ENCODE measurements at regions not wholly inside any gene's neighbourhood (a gene's known extent, or its start where the extent isn't known, plus 50 kb on each side); places are given as distances from the start of the nearest gene placed in this dataset.
"Not testable (repeated sequence)": the region's sequence is repeated elsewhere in the genome, so short reads cannot be mapped to it uniquely, and the experiment has no call there.

DNA sequence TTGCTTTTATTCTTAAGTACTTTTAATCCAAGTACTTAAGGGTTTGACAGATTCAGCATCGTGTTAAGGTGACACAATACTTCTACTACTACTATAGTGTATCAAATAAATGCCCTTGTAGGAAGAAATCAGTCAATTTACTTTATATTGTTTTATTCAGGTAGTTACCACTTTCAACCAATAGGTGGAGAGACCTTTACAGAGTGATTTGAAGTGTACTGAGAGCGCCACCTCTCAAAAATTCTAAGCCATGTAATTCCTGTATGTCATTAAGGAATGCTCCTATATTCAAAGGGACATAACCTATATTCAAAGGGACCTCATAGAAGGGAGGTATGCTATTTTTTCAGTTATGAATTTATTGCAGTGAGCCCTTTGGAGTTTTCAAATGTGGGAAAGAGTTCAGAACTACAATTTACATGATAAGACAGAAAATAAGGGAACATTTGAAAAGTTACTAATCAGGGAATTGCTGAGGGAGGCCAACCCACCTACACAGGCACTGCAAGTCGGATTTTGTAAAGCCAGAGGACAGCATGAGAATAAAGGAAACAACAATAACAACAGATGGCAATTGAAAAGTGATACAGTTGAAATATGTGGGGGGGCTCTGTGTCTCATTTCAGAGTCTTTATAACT lies 955.6 kb downstream of the TBC1D32 start:
- no peak overlapping the region for H3K27ac ChIP-seq
- DNase-seq (ENCODE audit: low spot score), result peak; percentile 26
- TF ChIP-seq, protein P1, sequence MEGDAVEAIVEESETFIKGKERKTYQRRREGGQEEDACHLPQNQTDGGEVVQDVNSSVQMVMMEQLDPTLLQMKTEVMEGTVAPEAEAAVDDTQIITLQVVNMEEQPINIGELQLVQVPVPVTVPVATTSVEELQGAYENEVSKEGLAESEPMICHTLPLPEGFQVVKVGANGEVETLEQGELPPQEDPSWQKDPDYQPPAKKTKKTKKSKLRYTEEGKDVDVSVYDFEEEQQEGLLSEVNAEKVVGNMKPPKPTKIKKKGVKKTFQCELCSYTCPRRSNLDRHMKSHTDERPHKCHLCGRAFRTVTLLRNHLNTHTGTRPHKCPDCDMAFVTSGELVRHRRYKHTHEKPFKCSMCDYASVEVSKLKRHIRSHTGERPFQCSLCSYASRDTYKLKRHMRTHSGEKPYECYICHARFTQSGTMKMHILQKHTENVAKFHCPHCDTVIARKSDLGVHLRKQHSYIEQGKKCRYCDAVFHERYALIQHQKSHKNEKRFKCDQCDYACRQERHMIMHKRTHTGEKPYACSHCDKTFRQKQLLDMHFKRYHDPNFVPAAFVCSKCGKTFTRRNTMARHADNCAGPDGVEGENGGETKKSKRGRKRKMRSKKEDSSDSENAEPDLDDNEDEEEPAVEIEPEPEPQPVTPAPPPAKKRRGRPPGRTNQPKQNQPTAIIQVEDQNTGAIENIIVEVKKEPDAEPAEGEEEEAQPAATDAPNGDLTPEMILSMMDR (conservative IDR thresholded peaks at IDR 0.05; ENCODE audit: low read depth), result peak; percentile 53
- ChIA-PET CTCF (no interaction called here), POLR2A (ENCODE audit: low non-redundant PET) (no interaction called here)

DNA sequence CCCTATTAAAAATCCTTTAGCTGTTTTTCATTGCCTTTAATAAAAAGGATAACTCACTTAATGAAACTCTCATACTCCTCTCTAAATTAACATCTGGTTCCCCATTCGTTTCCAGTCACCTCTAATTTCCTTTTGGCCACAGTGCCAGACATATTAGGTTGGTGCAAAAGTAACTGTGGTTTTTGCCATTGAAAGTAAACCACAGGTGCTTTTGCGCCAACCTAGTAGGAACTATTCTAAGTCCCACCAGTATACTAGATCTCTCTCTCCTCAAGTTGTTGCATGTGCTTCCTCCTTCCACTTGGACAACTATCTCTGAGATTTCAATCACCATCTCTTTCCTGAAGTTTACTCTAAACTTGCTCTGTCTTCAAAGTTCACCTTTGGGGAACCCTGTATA lies 961.1 kb downstream of the TBC1D32 start:
- CTCF ChIA-PET, result no interaction called here
- TF ChIP-seq, protein P1 (conservative IDR thresholded peaks at IDR 0.05; ENCODE audit: low read depth), result no peak
- DNase-seq (ENCODE audit: low spot score), result no peak
- no peak overlapping the region for H3K27ac ChIP-seq
- POLR2A ChIA-PET (ENCODE audit: low non-redundant PET), result no interaction called here

DNA sequence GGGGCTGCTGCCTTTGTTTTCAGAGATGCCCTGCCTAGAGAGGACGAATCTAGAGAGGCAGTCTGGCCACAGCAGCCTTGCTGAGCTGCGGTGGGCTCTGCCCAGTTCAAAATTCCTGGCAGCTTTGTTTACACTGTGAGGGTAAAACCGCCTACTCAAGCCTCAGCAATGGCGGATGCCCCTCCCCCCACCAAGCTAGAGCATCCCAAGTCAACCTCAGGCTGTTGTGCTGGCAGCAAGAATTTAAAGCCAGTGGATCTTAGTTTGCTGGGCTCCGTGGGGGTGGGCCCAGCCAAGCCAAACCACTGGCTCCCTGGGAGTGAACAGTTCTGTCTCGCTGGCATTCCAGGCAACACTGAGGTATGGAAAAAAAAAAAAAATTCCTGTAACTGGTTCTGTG lies 970.9 kb downstream of the TBC1D32 start:
- H3K27ac ChIP-seq, result no peak overlapping the region
- no peak for DNase-seq (ENCODE audit: low spot score)
- CTCF ChIA-PET, result no interaction called here
- TF ChIP-seq, protein P1 (conservative IDR thresholded peaks at IDR 0.05; ENCODE audit: low read depth), result no peak
- POLR2A ChIA-PET (ENCODE audit: low non-redundant PET), result no interaction called here

DNA sequence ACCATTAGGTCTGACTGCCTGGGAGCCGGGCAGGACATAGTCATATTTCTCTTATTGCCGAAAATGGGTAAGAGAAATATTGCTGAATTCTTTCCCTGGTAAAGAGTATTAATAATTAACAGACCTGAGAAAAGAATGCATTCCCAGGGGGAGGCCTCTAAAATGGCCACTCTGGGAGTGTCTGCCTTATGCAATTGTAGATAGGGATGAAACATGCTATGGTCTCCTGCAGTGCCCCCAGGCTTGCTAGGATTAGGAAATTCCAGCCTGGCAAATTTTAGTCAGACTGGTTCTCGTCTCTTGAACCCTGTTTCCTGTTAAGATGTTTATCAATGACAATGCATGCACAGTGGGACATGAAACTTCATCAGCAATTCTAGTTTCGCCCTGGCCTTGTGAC lies 975.7 kb downstream of the TBC1D32 start:
- H3K27ac ChIP-seq; POLR2A ChIA-PET (ENCODE audit: low non-redundant PET); DNase-seq (ENCODE audit: low spot score); CTCF ChIA-PET: not testable (repeated sequence)

DNA sequence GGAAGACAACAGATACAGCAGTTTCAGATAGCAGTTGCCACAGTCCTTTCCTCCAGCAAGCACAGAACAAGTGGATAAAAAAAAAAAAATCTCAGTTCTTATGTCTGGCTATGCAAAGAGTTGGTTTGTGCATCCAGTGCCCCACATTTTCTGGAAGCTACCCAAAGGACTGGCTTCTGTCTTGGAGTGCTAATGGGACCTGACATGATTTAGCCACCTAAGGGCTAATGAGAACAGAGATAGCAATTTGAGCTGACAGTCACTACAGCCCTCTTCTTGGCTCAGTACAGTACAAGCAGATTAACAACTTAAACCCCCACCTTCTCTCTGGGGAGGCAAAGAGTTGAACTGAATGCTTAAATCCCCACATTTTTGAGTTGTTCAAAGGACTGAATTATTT lies 976.8 kb downstream of the TBC1D32 start:
- no peak overlapping the region for H3K27ac ChIP-seq
- no peak for DNase-seq (ENCODE audit: low spot score)
- ChIA-PET POLR2A (ENCODE audit: low non-redundant PET) (no interaction called here), CTCF (no interaction called here)
- TF ChIP-seq, protein P1 (conservative IDR thresholded peaks at IDR 0.05; ENCODE audit: low read depth), result no peak

DNA sequence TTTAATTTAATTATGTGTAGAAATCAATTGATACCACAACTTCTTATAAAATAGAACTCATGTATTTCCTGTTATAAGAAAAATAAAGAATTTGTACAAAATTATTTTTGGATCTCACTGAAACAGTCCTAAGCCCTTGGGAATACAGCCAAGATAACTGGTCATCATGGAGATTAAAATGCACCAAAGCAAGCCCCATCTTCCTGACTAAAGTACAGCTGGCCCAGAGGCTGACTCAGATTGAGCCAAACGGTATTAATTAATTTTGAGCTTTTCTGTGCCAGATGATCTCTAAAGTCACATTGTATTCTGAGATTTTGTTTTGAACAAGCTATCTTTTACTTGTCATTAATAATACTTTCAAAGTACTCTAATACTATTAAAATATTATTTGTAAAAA lies 978.5 kb downstream of the TBC1D32 start:
- CTCF ChIA-PET, result no interaction called here
- TF ChIP-seq, protein P1 (conservative IDR thresholded peaks at IDR 0.05; ENCODE audit: low read depth), result no peak
- no peak overlapping the region for H3K27ac ChIP-seq
- no peak for DNase-seq (ENCODE audit: low spot score)
- POLR2A ChIA-PET (ENCODE audit: low non-redundant PET), result no interaction called here

DNA sequence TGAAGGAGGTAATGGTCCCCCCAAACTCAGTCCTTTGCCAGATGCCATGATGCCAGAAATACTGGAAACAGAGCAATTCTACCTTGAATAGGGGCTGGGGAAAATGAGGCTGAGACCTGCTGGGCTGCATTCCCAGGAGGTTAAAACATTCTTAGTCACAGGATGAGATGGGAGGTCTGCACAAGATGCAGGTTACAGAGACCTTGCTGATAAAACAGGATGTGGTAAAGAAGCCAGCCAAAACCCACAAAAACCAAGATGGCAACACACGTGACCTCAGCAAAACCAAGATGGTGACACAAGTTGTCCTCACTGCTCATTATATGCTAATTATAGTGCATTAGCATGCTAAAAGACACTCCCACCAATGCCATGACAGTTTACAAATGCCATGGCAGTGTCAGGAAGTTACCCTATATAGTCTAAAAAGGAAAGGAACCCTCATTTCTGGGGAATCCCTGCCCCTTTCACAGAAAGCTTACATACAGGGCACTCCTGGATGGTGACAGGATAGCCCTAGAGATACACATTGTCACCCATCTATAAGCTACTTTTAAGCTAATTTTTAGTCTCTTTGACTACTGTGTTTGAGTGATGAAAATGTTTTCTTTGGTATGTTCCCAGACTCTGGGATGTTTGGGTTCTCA lies 979.7 kb downstream of the TBC1D32 start:
- TF ChIP-seq, protein P1 (conservative IDR thresholded peaks at IDR 0.05; ENCODE audit: low read depth), result no peak
- no peak for DNase-seq (ENCODE audit: low spot score)
- POLR2A ChIA-PET (ENCODE audit: low non-redundant PET), result no interaction called here
- CTCF ChIA-PET, result no interaction called here
- no peak overlapping the region for H3K27ac ChIP-seq
